K562 (cell line): ENCODE measurements at regions not wholly inside any gene's neighbourhood (a gene's known extent, or its start where the extent isn't known, plus 50 kb on each side); places are given as distances from the start of the nearest gene placed in this dataset.

ENCODE experiments used
- TARDBP ChIP-seq: fragments of 450-650 bp; IDR thresholded peaks from 2 replicates; pipeline ENCODE4 v1.6.1; 2016
- ZFP30 ChIP-seq: fragments of 250-450 bp; sonication (Bioruptor Pico); IDR thresholded peaks from 2 replicates; pipeline ENCODE4 v1.8.0; 2022; ENCODE audit warnings: moderate library complexity, mild to moderate bottlenecking, inconsistent platforms, borderline replicate concordance
- TF ChIP-seq, protein P1 (sequence below): fragments of 250-450 bp; sonication (Bioruptor Pico); IDR thresholded peaks from 2 replicates; pipeline ENCODE4 v1.4.0; 2020; ENCODE audit warnings: borderline replicate concordance
- TF ChIP-seq, protein P2 (sequence below), 3 experiments: IDR thresholded peaks in 2 of 3; conservative IDR thresholded peaks in 1 of 3; 2 replicates each; pipeline ENCODE4 v1.5.1; 2011 to 2012; ENCODE audit warnings: low read length in 3 of 3, mild to moderate bottlenecking in 3 of 3, control low read depth in 2 of 3, improper control_type of control experiment in 1 of 3, inconsistent platforms in 1 of 3, low read depth in 1 of 3, mixed read lengths in 1 of 3, moderate library complexity in 1 of 3; ENCODE audit not compliant: insufficient read depth in 2 of 3
- TF ChIP-seq, protein P3 (sequence below): sonication (generic); formaldehyde crosslinking; IDR thresholded peaks from 2 replicates; pipeline ENCODE4 v1.8.0; 2022; ENCODE audit warnings: mild to moderate bottlenecking, missing genetic modification reagents, borderline replicate concordance

DNA sequence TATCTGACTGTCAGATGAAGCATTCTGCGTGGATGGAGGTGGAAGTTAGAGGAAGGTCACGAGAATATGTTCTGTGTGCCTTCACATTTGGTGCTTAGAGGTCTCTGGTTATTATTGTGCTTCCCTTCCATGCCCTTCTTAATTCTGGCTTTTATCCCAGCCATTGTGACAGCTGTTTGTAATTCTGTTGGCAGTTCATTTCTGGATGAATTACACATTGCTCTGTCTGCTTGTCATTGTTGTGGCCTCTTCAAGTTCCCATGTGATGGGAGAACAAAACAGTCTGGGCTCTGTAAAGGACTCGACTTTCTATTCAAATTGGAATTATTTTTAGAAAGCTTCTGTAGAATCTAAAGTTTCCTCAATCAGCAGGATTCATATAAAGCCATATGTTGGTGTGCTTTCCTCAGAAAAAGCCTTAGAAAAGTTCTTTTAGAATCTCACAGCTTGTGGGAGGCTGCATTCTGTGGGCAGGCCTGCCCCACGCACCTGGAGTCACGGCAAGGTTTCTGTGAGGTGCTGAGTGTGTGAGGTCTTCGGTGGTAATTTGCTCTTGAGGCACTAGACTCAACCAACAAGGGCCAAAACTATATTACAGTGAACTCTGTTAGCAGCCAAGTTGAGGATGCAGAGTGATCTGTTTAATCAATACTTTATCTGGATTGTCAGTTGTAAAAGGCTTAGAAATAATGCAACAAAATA, 397.4 kb upstream of the AZI2 start:
- TF ChIP-seq, protein P1, sequence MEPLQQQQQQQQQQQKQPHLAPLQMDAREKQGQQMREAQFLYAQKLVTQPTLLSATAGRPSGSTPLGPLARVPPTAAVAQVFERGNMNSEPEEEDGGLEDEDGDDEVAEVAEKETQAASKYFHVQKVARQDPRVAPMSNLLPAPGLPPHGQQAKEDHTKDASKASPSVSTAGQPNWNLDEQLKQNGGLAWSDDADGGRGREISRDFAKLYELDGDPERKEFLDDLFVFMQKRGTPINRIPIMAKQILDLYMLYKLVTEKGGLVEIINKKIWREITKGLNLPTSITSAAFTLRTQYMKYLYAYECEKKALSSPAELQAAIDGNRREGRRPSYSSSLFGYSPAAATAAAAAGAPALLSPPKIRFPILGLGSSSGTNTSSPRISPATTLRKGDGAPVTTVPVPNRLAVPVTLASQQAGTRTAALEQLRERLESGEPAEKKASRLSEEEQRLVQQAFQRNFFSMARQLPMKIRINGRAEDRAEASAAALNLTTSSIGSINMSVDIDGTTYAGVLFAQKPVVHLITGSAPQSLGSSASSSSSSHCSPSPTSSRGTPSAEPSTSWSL = no peak
- TF ChIP-seq TARDBP (no peak), ZFP30 (CRISPR knock-in tag) (no peak)
- TF ChIP-seq, protein P2, sequence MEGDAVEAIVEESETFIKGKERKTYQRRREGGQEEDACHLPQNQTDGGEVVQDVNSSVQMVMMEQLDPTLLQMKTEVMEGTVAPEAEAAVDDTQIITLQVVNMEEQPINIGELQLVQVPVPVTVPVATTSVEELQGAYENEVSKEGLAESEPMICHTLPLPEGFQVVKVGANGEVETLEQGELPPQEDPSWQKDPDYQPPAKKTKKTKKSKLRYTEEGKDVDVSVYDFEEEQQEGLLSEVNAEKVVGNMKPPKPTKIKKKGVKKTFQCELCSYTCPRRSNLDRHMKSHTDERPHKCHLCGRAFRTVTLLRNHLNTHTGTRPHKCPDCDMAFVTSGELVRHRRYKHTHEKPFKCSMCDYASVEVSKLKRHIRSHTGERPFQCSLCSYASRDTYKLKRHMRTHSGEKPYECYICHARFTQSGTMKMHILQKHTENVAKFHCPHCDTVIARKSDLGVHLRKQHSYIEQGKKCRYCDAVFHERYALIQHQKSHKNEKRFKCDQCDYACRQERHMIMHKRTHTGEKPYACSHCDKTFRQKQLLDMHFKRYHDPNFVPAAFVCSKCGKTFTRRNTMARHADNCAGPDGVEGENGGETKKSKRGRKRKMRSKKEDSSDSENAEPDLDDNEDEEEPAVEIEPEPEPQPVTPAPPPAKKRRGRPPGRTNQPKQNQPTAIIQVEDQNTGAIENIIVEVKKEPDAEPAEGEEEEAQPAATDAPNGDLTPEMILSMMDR (IDR thresholded peaks at IDR 0.05 in 2 of 3, conservative IDR thresholded peaks at IDR 0.05 in 1 of 3; ENCODE audit: insufficient read depth in 2 of 3, low read depth in 1 of 3, low read length in 3 of 3) = no peak
- TF ChIP-seq, protein P3, sequence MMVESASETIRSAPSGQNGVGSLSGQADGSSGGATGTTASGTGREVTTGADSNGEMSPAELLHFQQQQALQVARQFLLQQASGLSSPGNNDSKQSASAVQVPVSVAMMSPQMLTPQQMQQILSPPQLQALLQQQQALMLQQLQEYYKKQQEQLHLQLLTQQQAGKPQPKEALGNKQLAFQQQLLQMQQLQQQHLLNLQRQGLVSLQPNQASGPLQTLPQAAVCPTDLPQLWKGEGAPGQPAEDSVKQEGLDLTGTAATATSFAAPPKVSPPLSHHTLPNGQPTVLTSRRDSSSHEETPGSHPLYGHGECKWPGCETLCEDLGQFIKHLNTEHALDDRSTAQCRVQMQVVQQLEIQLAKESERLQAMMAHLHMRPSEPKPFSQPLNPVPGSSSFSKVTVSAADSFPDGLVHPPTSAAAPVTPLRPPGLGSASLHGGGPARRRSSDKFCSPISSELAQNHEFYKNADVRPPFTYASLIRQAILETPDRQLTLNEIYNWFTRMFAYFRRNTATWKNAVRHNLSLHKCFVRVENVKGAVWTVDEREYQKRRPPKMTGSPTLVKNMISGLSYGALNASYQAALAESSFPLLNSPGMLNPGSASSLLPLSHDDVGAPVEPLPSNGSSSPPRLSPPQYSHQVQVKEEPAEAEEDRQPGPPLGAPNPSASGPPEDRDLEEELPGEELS = no peak
